HUES6 (cell line): ENCODE measurements at regions not wholly inside any gene's neighbourhood (a gene's known extent, or its start where the extent isn't known, plus 50 kb on each side); places are given as distances from the start of the nearest gene placed in this dataset.

Experiments used
- H3K27ac ChIP-seq: 2 replicates; pipeline ENCODE4 v1.7.0; 2013; ENCODE audit warnings: low read depth, mild to moderate bottlenecking, low read length, inconsistent platforms
- H3K27me3 ChIP-seq: 2 replicates; pipeline ENCODE4 v1.6.1; 2013; ENCODE audit warnings: low read length; ENCODE audit not compliant: control insufficient read depth, insufficient read depth
- H3K36me3 ChIP-seq: 2 replicates; pipeline ENCODE4 v1.6.1; 2013; ENCODE audit warnings: low read length; ENCODE audit not compliant: control insufficient read depth, insufficient read depth
- H3K4me1 ChIP-seq: 2 replicates; pipeline ENCODE4 v1.6.1; 2013; ENCODE audit warnings: low read length; ENCODE audit not compliant: control insufficient read depth, insufficient read depth
- H3K4me3 ChIP-seq: 2 replicates; pipeline ENCODE4 v1.5.1; 2013; ENCODE audit warnings: low read depth, low read length
- H3K9ac ChIP-seq: one replicate; pipeline ENCODE4 v1.6.1; 2013; ENCODE audit warnings: mild to moderate bottlenecking, low read length
- H3K9me3 ChIP-seq: 2 replicates; pipeline ENCODE4 v1.6.1; 2013; ENCODE audit warnings: low read depth, low read length; ENCODE audit not compliant: control insufficient read depth, insufficient read depth

- Histone ChIP-seq H3K36me3 (no peaks in the 10 kb centered on the region), H3K4me1 (no peaks in the 10 kb centered on the region), H3K9me3 (peaks cover 13% of the 10 kb centered on the region), H3K4me3 (no peak overlapping the region), H3K27me3 (no peaks in the 10 kb centered on the region), H3K9ac (no peak overlapping the region), H3K27ac (no peak overlapping the region)
Observed at GRCh38 chrX:147828719-147829118, 83.0 kb upstream of the FMR1 start.

- Histone ChIP-seq H3K9me3 (peaks cover 10% of the 10 kb centered on the region), H3K4me1 (no peaks in the 10 kb centered on the region), H3K27ac (no peak overlapping the region), H3K27me3 (no peaks in the 10 kb centered on the region; the same call in 1 of the 2 replicates), H3K9ac (no peak overlapping the region), H3K36me3 (no peaks in the 10 kb centered on the region), H3K4me3 (no peak overlapping the region)
Observed at GRCh38 chrX:147832707-147833348, 78.9 kb upstream of the FMR1 start.

GRCh38 chrX:147838465-147839131 is 73.1 kb upstream of the FMR1 start:
- H3K27me3 ChIP-seq: no peaks in the 10 kb centered on the region; the same call in 1 of the 2 replicates
- H3K36me3 ChIP-seq: no peaks in the 10 kb centered on the region
- no peak overlapping the region for H3K4me3 ChIP-seq
- no peaks in the 10 kb centered on the region for H3K9me3 ChIP-seq
- H3K27ac ChIP-seq: no peak overlapping the region
- no peak overlapping the region for H3K9ac ChIP-seq
- H3K4me1 ChIP-seq: no peaks in the 10 kb centered on the region

- Histone ChIP-seq H3K4me3 (no peak overlapping the region), H3K27me3 (peaks cover 4% of the 10 kb centered on the region; the same call in 1 of the 2 replicates), H3K27ac (no peak overlapping the region), H3K9ac (no peak overlapping the region), H3K36me3 (no peaks in the 10 kb centered on the region), H3K9me3 (no peaks in the 10 kb centered on the region), H3K4me1 (peaks cover 8% of the 10 kb centered on the region; the same call in 1 of the 2 replicates)
Observed at GRCh38 chrX:147846676-147847075, 65.0 kb upstream of the FMR1 start.

GRCh38 chrX:147847999-147848398 is 63.7 kb upstream of the FMR1 start:
- Histone ChIP-seq H3K4me3 (no peak overlapping the region), H3K27ac (no peak overlapping the region), H3K9me3 (no peaks in the 10 kb centered on the region)

GRCh38 chrX:147848543-147849443 is 62.9 kb upstream of the FMR1 start:
- Histone ChIP-seq H3K27me3 (peaks cover 4% of the 10 kb centered on the region; the same call in 1 of the 2 replicates), H3K36me3 (no peaks in the 10 kb centered on the region), H3K4me3 (no peak overlapping the region), H3K27ac (no peak overlapping the region), H3K9me3 (no peaks in the 10 kb centered on the region), H3K9ac (no peak overlapping the region), H3K4me1 (peaks cover 8% of the 10 kb centered on the region; the same call in 1 of the 2 replicates)

More at GRCh38 chrX:147847999-147848398, 63.7 kb upstream of the FMR1 start:
- H3K36me3 ChIP-seq: no peaks in the 10 kb centered on the region
- H3K27me3 ChIP-seq: peaks cover 4% of the 10 kb centered on the region; the same call in 1 of the 2 replicates
- peaks cover 8% of the 10 kb centered on the region; the same call in 1 of the 2 replicates for H3K4me1 ChIP-seq
- no peak overlapping the region for H3K9ac ChIP-seq

GRCh38 chrX:147850875-147851274 is 60.8 kb upstream of the FMR1 start:
- H3K36me3 ChIP-seq: no peaks in the 10 kb centered on the region
- H3K9ac ChIP-seq: no peak overlapping the region
- peaks cover 4% of the 10 kb centered on the region; the same call in 1 of the 2 replicates for H3K27me3 ChIP-seq
- no peak overlapping the region for H3K4me3 ChIP-seq
- H3K4me1 ChIP-seq: peaks cover 8% of the 10 kb centered on the region; the same call in 1 of the 2 replicates
- H3K9me3 ChIP-seq: no peaks in the 10 kb centered on the region
- no peak overlapping the region for H3K27ac ChIP-seq

GRCh38 chrX:147853701-147854100 is 58.0 kb upstream of the FMR1 start:
- H3K27me3 ChIP-seq: no peaks in the 10 kb centered on the region; the same call in 1 of the 2 replicates
- H3K9ac ChIP-seq: no peak overlapping the region
- peaks cover 7% of the 10 kb centered on the region; the same call in 1 of the 2 replicates for H3K4me1 ChIP-seq
- H3K36me3 ChIP-seq: no peaks in the 10 kb centered on the region
- no peaks in the 10 kb centered on the region for H3K9me3 ChIP-seq
- H3K27ac ChIP-seq: no peak overlapping the region
- no peak overlapping the region for H3K4me3 ChIP-seq

GRCh38 chrX:147859666-147860065 is 52.1 kb upstream of the FMR1 start:
- H3K4me1 ChIP-seq: no peaks in the 10 kb centered on the region
- no peak overlapping the region for H3K4me3 ChIP-seq
- no peaks in the 10 kb centered on the region for H3K9me3 ChIP-seq
- H3K27ac ChIP-seq: no peak overlapping the region
- no peaks in the 10 kb centered on the region for H3K36me3 ChIP-seq
- no peaks in the 10 kb centered on the region; the same call in 1 of the 2 replicates for H3K27me3 ChIP-seq
- H3K9ac ChIP-seq: no peak overlapping the region
